ENCODE measurements at regions not wholly inside any gene's neighbourhood (a gene's known extent, or its start where the extent isn't known, plus 50 kb on each side); places are given as distances from the start of the nearest gene placed in this dataset.

DNA sequence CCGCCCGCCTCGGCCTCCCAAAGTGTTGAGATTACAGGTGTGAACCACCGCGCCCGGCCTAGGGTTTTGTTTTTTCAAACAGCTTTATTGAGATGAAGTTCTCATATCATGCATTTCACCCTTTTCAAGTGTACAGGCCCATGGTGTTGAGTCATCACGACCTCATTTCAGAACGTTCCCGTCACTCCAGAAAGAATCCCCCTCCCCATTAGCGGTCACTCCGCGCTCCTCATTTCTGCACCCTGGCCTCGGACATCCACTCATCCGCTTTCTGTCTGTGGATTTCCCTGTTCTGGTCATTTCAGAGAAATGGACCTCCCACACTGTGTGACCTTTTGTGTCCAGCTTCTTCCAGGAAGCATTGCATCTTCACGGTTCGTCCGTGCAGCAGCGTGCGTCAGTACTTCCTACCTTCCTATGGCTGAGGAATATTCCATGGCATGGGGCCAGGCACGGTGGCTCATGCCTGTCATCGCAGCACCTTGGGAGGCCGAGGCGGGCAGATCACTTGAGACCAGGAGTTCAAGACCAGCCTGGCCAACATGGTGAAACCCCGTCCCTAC is 135.2 kb upstream of the GSE1 start (continued):
- TF ChIP-seq, protein P1, sequence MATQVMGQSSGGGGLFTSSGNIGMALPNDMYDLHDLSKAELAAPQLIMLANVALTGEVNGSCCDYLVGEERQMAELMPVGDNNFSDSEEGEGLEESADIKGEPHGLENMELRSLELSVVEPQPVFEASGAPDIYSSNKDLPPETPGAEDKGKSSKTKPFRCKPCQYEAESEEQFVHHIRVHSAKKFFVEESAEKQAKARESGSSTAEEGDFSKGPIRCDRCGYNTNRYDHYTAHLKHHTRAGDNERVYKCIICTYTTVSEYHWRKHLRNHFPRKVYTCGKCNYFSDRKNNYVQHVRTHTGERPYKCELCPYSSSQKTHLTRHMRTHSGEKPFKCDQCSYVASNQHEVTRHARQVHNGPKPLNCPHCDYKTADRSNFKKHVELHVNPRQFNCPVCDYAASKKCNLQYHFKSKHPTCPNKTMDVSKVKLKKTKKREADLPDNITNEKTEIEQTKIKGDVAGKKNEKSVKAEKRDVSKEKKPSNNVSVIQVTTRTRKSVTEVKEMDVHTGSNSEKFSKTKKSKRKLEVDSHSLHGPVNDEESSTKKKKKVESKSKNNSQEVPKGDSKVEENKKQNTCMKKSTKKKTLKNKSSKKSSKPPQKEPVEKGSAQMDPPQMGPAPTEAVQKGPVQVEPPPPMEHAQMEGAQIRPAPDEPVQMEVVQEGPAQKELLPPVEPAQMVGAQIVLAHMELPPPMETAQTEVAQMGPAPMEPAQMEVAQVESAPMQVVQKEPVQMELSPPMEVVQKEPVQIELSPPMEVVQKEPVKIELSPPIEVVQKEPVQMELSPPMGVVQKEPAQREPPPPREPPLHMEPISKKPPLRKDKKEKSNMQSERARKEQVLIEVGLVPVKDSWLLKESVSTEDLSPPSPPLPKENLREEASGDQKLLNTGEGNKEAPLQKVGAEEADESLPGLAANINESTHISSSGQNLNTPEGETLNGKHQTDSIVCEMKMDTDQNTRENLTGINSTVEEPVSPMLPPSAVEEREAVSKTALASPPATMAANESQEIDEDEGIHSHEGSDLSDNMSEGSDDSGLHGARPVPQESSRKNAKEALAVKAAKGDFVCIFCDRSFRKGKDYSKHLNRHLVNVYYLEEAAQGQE (IDR thresholded peaks at IDR 0.05; ENCODE audit: low read depth, low read length): no peak
- TF ChIP-seq, protein P2, sequence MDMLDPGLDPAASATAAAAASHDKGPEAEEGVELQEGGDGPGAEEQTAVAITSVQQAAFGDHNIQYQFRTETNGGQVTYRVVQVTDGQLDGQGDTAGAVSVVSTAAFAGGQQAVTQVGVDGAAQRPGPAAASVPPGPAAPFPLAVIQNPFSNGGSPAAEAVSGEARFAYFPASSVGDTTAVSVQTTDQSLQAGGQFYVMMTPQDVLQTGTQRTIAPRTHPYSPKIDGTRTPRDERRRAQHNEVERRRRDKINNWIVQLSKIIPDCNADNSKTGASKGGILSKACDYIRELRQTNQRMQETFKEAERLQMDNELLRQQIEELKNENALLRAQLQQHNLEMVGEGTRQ (IDR thresholded peaks at IDR 0.05; ENCODE audit: borderline replicate concordance, low read depth, low read length): no peak

DNA sequence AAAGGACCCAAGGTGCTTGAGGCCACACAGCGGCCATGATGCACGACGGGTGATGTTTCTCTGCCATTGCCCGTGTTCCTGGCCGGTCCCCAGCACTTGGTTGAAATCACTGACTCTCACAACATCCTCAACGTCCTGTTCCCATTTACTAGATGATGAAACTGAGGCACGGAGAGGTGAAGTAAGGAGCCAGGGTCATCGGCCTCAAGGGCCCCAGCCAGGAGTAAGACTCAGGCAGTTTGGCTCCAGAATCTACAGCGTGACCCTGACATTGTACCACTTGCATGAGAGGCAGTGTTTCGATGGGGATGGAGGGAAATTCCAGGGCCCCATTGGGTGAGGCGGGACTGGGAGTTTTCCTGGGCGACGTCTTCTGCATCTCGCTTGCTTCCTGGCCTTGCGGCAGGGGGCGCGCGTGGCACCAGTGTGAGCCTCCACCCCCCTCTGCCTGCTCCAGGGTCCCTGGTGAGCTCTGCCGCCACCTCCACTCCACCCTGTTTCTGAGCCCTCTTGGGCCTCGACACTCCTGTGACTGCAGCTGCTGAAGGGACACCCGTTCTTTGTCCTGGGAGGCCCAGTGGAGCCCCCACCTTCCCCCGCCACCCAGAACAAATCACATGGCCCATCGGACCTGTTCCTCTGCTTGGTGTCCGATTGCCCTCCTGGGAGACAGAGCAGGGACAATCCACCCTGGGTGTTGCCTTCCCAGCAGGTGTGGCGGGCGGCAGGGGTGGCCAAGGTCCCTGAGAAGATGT is 133.0 kb upstream of the GSE1 start:
- H3K9ac ChIP-seq: no peak overlapping the region
- H3K4me2 ChIP-seq: no peak overlapping the region
- ChIA-PET POLR2A (no interaction called here), CTCF (interaction anchor here (0.7 kb wide), 1 partner anchor 8 kb away, joined by 3 read pairs; no protein-coding TSS in a partner anchor)
- H3K27ac ChIP-seq (ENCODE audit: low read depth in 2 of 2, low read length in 1 of 2): no peak overlapping the region
- DNase-seq: no peak
- peaks cover 0 to 12% of the 10 kb centered on the region in 2 experiments; a peak in 1 of 4 replicates for H3K4me1 ChIP-seq (ENCODE audit: control insufficient read depth in 1 of 2, insufficient read depth in 2 of 2, low read depth in 1 of 2, low read length in 1 of 2)
- WGBS (ENCODE audit: low lambda C conversion rate): 78% methylated on average over 22 of the region's 26 CpGs
- no peak overlapping the region for H2AFZ ChIP-seq (ENCODE audit: low read depth)
- no peaks in the 10 kb centered on the region for H3K79me2 ChIP-seq (ENCODE audit: insufficient read depth)
- peaks cover 8% of the 10 kb centered on the region; the same call in 1 of the 2 replicates for H4K20me1 ChIP-seq (ENCODE audit: insufficient read depth)
- H3K9me3 ChIP-seq: no peaks in the 10 kb centered on the region
- no peaks in the 10 kb centered on the region for H3K36me3 ChIP-seq (replicated peaks in 1 of 2; ENCODE audit: control insufficient read depth in 1 of 2, insufficient read depth in 2 of 2, low read length in 1 of 2)
- H3K9me2 ChIP-seq: no peaks in the 10 kb centered on the region
- H3K4me3 ChIP-seq (ENCODE audit: low read depth in 2 of 2, low read length in 1 of 2): no peak overlapping the region
- H3F3A ChIP-seq (replicated peaks; ENCODE audit: insufficient read depth): no peaks in the 10 kb centered on the region
- no peaks in the 10 kb centered on the region for H3K27me3 ChIP-seq (ENCODE audit: insufficient read depth)
- no peak for TF ChIP-seq GATA2 (CRISPR knock-in tag; IDR thresholded peaks at IDR 0.05)
- no peak for TF ChIP-seq TAF1 (IDR thresholded peaks at IDR 0.05; ENCODE audit: borderline replicate concordance, low read depth, low read length)
- no peak for TF ChIP-seq SIN3A (IDR thresholded peaks at IDR 0.05; ENCODE audit: borderline replicate concordance, low read depth, low read length)
- no peak for TF ChIP-seq RCOR1 (IDR thresholded peaks at IDR 0.05; ENCODE audit: low read length)
- TF ChIP-seq, protein P3, sequence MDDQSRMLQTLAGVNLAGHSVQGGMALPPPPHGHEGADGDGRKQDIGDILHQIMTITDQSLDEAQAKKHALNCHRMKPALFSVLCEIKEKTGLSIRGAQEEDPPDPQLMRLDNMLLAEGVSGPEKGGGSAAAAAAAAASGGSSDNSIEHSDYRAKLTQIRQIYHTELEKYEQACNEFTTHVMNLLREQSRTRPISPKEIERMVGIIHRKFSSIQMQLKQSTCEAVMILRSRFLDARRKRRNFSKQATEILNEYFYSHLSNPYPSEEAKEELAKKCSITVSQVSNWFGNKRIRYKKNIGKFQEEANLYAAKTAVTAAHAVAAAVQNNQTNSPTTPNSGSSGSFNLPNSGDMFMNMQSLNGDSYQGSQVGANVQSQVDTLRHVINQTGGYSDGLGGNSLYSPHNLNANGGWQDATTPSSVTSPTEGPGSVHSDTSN (IDR thresholded peaks at IDR 0.05): no peak
- TF ChIP-seq, protein P4, sequence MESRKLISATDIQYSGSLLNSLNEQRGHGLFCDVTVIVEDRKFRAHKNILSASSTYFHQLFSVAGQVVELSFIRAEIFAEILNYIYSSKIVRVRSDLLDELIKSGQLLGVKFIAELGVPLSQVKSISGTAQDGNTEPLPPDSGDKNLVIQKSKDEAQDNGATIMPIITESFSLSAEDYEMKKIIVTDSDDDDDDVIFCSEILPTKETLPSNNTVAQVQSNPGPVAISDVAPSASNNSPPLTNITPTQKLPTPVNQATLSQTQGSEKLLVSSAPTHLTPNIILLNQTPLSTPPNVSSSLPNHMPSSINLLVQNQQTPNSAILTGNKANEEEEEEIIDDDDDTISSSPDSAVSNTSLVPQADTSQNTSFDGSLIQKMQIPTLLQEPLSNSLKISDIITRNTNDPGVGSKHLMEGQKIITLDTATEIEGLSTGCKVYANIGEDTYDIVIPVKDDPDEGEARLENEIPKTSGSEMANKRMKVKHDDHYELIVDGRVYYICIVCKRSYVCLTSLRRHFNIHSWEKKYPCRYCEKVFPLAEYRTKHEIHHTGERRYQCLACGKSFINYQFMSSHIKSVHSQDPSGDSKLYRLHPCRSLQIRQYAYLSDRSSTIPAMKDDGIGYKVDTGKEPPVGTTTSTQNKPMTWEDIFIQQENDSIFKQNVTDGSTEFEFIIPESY (IDR thresholded peaks at IDR 0.05; ENCODE audit: borderline replicate concordance, low read depth): no peak
- TF ChIP-seq, protein P5, sequence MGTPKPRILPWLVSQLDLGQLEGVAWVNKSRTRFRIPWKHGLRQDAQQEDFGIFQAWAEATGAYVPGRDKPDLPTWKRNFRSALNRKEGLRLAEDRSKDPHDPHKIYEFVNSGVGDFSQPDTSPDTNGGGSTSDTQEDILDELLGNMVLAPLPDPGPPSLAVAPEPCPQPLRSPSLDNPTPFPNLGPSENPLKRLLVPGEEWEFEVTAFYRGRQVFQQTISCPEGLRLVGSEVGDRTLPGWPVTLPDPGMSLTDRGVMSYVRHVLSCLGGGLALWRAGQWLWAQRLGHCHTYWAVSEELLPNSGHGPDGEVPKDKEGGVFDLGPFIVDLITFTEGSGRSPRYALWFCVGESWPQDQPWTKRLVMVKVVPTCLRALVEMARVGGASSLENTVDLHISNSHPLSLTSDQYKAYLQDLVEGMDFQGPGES (IDR thresholded peaks at IDR 0.05; ENCODE audit: low read depth, low read length): no peak
- TF ChIP-seq POLR2AphosphoS5 (IDR thresholded peaks at IDR 0.05; ENCODE audit: low read depth, low read length): no peak
- no peak for TF ChIP-seq FOXM1 (IDR thresholded peaks at IDR 0.05; ENCODE audit: low read depth)
- TF ChIP-seq CHD2 (IDR thresholded peaks at IDR 0.05; ENCODE audit: low read length, partially characterized antibody): no peak
- TF ChIP-seq, protein P6, sequence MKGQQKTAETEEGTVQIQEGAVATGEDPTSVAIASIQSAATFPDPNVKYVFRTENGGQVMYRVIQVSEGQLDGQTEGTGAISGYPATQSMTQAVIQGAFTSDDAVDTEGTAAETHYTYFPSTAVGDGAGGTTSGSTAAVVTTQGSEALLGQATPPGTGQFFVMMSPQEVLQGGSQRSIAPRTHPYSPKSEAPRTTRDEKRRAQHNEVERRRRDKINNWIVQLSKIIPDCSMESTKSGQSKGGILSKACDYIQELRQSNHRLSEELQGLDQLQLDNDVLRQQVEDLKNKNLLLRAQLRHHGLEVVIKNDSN (IDR thresholded peaks at IDR 0.05; ENCODE audit: borderline replicate concordance, low read depth): no peak
- TF ChIP-seq EZH2phosphoT487 (IDR thresholded peaks at IDR 0.05; ENCODE audit: borderline replicate concordance, low read depth): no peak
- no peak for TF ChIP-seq RAD21 (IDR thresholded peaks at IDR 0.05; ENCODE audit: low read length)
- no peak for TF ChIP-seq GABPA (IDR thresholded peaks at IDR 0.05; ENCODE audit: low read depth)
